Activated CD8-positive, alpha-beta T cell treated with anti-CD3 and anti-CD28 coated beads for 36 hours (primary cell): ENCODE measurements at regions not wholly inside any gene's neighbourhood (a gene's known extent, or its start where the extent isn't known, plus 50 kb on each side); places are given as distances from the start of the nearest gene placed in this dataset.

Experiments
- ATAC-seq: fragments of 200-7000 bp; cut with Tn5 transposase; one replicate; pipeline ENCODE4 v1.10.0; 2021; ENCODE audit warnings: mild to moderate bottlenecking, moderate library complexity
- CTCF ChIA-PET: fragments of 350-600 bp; sonication (Branson Sonifier 250); formaldehyde crosslinking; loops from one replicate; lab custom pipeline; 2021; ENCODE audit warnings: antibody characterized with exemption; lab: Charles Lee
- POLR2A ChIA-PET: fragments of 350-600 bp; sonication (Branson Sonifier 250); formaldehyde crosslinking; loops from one replicate; lab custom pipeline; 2021; ENCODE audit warnings: antibody characterized with exemption; lab: Charles Lee
- DNase-seq: peaks from one replicate; pipeline ENCODE4 v3.0.0-alpha.2; 2020
- H3K27ac Mint-ChIP-seq: one replicate; pipeline ENCODE4 v1.8.0; 2021; ENCODE audit warnings: mild to moderate bottlenecking, mixed read lengths
- H3K27me3 Mint-ChIP-seq: one replicate; pipeline ENCODE4 v1.8.0; 2021; ENCODE audit warnings: mixed read lengths
- H3K36me3 Mint-ChIP-seq: one replicate; pipeline ENCODE4 v1.8.0; 2021; ENCODE audit warnings: low read depth, mixed read lengths
- H3K4me1 Mint-ChIP-seq: one replicate; pipeline ENCODE4 v1.8.0; 2021; ENCODE audit warnings: low read depth, mixed read lengths
- H3K4me3 Mint-ChIP-seq: one replicate; pipeline ENCODE4 v1.8.0; 2021; ENCODE audit warnings: mild to moderate bottlenecking, moderate library complexity, mixed read lengths
- H3K9me3 Mint-ChIP-seq: one replicate; pipeline ENCODE4 v1.8.0; 2021; ENCODE audit warnings: mixed read lengths
- CTCF ChIP-seq: fragments of 200-600 bp; IDR thresholded peaks from one replicate; pipeline ENCODE4 v1.8.0; 2022; ENCODE audit warnings: antibody characterized with exemption, mild to moderate bottlenecking
- intact Hi-C: fragments of 100-400 bp; cut with micrococcal nuclease; formaldehyde crosslinking; loops from one replicate; pipeline ENCODE4 v1.10.0; 2022

- TF ChIP-seq CTCF = no peak
- Mint-ChIP-seq H3K27me3 (no peaks in the 10 kb centered on the region), H3K27ac (no peak overlapping the region), H3K36me3 (no peaks in the 10 kb centered on the region), H3K4me1 (no peaks in the 10 kb centered on the region), H3K4me3 (no peak overlapping the region), H3K9me3 (peaks cover 11% of the 10 kb centered on the region)
- ChIA-PET CTCF (no interaction called here), POLR2A (no interaction called here)
- intact Hi-C loops = no loop called here
- no peak for ATAC-seq
- no peak for DNase-seq
Measured at GRCh38 chr16:51696376-51696775, 545.3 kb upstream of the SALL1 start.

DNA sequence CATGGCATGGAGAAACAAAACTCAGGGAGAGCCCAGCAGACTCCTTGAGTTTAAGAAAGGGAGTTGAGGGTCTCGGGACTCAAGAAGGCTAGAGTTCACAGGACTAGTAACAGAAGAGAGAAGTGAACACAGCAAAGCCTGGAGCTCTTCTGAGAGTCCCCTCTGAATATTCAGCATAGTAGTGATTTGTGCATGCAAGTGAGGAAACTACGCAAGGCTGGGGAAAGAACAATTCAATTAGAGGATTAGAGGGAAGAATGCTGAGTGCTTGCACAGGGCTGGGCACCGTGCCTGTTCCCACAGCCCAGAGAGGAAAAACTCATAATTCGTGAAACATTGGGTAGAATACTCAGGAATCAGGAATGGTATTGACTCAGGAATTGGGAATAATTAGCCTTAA, 540.0 kb upstream of the SALL1 start:
- DNase-seq (no peak), ATAC-seq (no peak)
- peaks cover 18% of the 10 kb centered on the region for H3K9me3 Mint-ChIP-seq
- POLR2A ChIA-PET = no interaction called here
- TF ChIP-seq CTCF = no peak
- H3K4me1 Mint-ChIP-seq = no peaks in the 10 kb centered on the region
- H3K27me3 Mint-ChIP-seq = no peaks in the 10 kb centered on the region
- no peak overlapping the region for H3K4me3 Mint-ChIP-seq
- H3K36me3 Mint-ChIP-seq = no peaks in the 10 kb centered on the region
- H3K27ac Mint-ChIP-seq = no peak overlapping the region
- intact Hi-C loops = no loop called here
- CTCF ChIA-PET = no interaction called here

- peaks cover 7% of the 10 kb centered on the region for H3K9me3 Mint-ChIP-seq
- H3K4me3 Mint-ChIP-seq = no peak overlapping the region
- intact Hi-C loops = no loop called here
- no peaks in the 10 kb centered on the region for H3K36me3 Mint-ChIP-seq
- no peak for TF ChIP-seq CTCF
- DNase-seq = no peak
- no peaks in the 10 kb centered on the region for H3K27me3 Mint-ChIP-seq
- no peak for ATAC-seq
- no peak overlapping the region for H3K27ac Mint-ChIP-seq
- ChIA-PET CTCF (no interaction called here), POLR2A (no interaction called here)
- H3K4me1 Mint-ChIP-seq = no peaks in the 10 kb centered on the region
Measured at GRCh38 chr16:51685498-51685897, 534.4 kb upstream of the SALL1 start.

DNA sequence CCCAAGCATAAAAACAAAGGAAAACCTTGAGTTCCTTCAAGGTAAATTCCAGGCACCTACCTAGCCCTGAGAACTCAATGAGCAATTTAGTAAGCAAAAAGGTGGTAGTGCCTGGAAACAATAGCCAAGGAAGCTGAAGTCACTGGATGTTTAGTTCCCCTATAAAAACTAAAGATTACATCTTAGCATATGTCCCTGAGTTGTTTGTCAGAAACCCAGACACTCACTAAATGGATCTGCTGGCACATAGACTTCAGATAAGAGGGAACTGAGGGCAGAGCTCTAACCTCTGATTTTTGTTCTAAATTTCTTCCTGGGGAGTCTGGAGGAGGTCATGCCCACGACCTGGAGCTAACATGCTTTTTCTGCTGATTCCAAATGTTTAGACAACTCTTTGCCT, 532.8 kb upstream of the SALL1 start:
- Mint-ChIP-seq H3K36me3 (no peaks in the 10 kb centered on the region), H3K27ac (no peak overlapping the region), H3K4me1 (no peaks in the 10 kb centered on the region), H3K27me3 (no peaks in the 10 kb centered on the region), H3K4me3 (no peak overlapping the region), H3K9me3 (peaks cover 5% of the 10 kb centered on the region)
- ChIA-PET CTCF (no interaction called here), POLR2A (no interaction called here)
- intact Hi-C loops = no loop called here
- DNase-seq (no peak), ATAC-seq (no peak)
- TF ChIP-seq CTCF = no peak

- no peak for TF ChIP-seq CTCF
- ATAC-seq = no peak
- CTCF ChIA-PET = no interaction called here
- H3K4me3 Mint-ChIP-seq = no peak overlapping the region
- intact Hi-C loops = no loop called here
- H3K27ac Mint-ChIP-seq = no peak overlapping the region
- no peaks in the 10 kb centered on the region for H3K27me3 Mint-ChIP-seq
- POLR2A ChIA-PET = no interaction called here
- no peaks in the 10 kb centered on the region for H3K36me3 Mint-ChIP-seq
- no peak for DNase-seq
- H3K4me1 Mint-ChIP-seq = no peaks in the 10 kb centered on the region
- peaks cover 5% of the 10 kb centered on the region for H3K9me3 Mint-ChIP-seq
Measured at GRCh38 chr16:51682905-51683304, 531.8 kb upstream of the SALL1 start.
